ENCODE measurements at regions not wholly inside any gene's neighbourhood (a gene's known extent, or its start where the extent isn't known, plus 50 kb on each side); places are given as distances from the start of the nearest gene placed in this dataset.

GRCh38 chr4:124090021-124090420, 622.5 kb downstream of the ANKRD50 start:
- TF ChIP-seq EZH2phosphoT487 (IDR thresholded peaks at IDR 0.05; ENCODE audit: borderline replicate concordance, low read depth): no peak
- TF ChIP-seq RAD21 (IDR thresholded peaks at IDR 0.05; ENCODE audit: low read length): no peak
- no peak for TF ChIP-seq GATA2 (CRISPR knock-in tag; IDR thresholded peaks at IDR 0.05)
- no peak for TF ChIP-seq YY1 (IDR thresholded peaks at IDR 0.05; ENCODE audit: low read depth)
- no peak for TF ChIP-seq GABPA (IDR thresholded peaks at IDR 0.05; ENCODE audit: low read depth)
- TF ChIP-seq, protein P1, sequence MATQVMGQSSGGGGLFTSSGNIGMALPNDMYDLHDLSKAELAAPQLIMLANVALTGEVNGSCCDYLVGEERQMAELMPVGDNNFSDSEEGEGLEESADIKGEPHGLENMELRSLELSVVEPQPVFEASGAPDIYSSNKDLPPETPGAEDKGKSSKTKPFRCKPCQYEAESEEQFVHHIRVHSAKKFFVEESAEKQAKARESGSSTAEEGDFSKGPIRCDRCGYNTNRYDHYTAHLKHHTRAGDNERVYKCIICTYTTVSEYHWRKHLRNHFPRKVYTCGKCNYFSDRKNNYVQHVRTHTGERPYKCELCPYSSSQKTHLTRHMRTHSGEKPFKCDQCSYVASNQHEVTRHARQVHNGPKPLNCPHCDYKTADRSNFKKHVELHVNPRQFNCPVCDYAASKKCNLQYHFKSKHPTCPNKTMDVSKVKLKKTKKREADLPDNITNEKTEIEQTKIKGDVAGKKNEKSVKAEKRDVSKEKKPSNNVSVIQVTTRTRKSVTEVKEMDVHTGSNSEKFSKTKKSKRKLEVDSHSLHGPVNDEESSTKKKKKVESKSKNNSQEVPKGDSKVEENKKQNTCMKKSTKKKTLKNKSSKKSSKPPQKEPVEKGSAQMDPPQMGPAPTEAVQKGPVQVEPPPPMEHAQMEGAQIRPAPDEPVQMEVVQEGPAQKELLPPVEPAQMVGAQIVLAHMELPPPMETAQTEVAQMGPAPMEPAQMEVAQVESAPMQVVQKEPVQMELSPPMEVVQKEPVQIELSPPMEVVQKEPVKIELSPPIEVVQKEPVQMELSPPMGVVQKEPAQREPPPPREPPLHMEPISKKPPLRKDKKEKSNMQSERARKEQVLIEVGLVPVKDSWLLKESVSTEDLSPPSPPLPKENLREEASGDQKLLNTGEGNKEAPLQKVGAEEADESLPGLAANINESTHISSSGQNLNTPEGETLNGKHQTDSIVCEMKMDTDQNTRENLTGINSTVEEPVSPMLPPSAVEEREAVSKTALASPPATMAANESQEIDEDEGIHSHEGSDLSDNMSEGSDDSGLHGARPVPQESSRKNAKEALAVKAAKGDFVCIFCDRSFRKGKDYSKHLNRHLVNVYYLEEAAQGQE (IDR thresholded peaks at IDR 0.05; ENCODE audit: low read depth, low read length): no peak
- no peak for TF ChIP-seq MEF2A (IDR thresholded peaks at IDR 0.05; ENCODE audit: borderline replicate concordance, low read depth)
- no peak for TF ChIP-seq CHD2 (IDR thresholded peaks at IDR 0.05; ENCODE audit: low read length, partially characterized antibody)
- no peak for TF ChIP-seq TCF12 (IDR thresholded peaks at IDR 0.05)
- TF ChIP-seq JUND (IDR thresholded peaks at IDR 0.05): no peak
- TF ChIP-seq FOSL2 (IDR thresholded peaks at IDR 0.05; ENCODE audit: borderline replicate concordance, low read depth): no peak
- TF ChIP-seq POLR2AphosphoS5 (IDR thresholded peaks at IDR 0.05; ENCODE audit: low read depth, low read length): no peak
- no peak for TF ChIP-seq USF2 (IDR thresholded peaks at IDR 0.05; ENCODE audit: borderline replicate concordance, low read depth, low read length)
- TF ChIP-seq RXRA (IDR thresholded peaks at IDR 0.05; ENCODE audit: borderline replicate concordance, low read depth): no peak
- no peaks in the 10 kb centered on the region for H3K36me3 ChIP-seq (replicated peaks in 1 of 2; ENCODE audit: control insufficient read depth in 1 of 2, insufficient read depth in 2 of 2, low read length in 1 of 2)
- CTCF ChIA-PET: interaction anchor here (1.3 kb wide), 1 partner anchor 11 kb away, joined by 3 read pairs; no protein-coding TSS in a partner anchor
- H3K4me1 ChIP-seq (ENCODE audit: control insufficient read depth in 1 of 2, insufficient read depth in 2 of 2, low read depth in 1 of 2, low read length in 1 of 2): no peaks in the 10 kb centered on the region; a peak in 1 of 4 replicates
- H3K79me2 ChIP-seq (ENCODE audit: insufficient read depth): no peaks in the 10 kb centered on the region
- H3K9me3 ChIP-seq: no peaks in the 10 kb centered on the region
- no peak overlapping the region for H3K4me3 ChIP-seq (ENCODE audit: low read depth in 2 of 2, low read length in 1 of 2)
- no peak overlapping the region for H3K27ac ChIP-seq (ENCODE audit: low read depth in 2 of 2, low read length in 1 of 2)
- no peaks in the 10 kb centered on the region for H3K27me3 ChIP-seq (ENCODE audit: insufficient read depth)
- H3K9ac ChIP-seq: no peak overlapping the region
- POLR2A ChIA-PET: no interaction called here
- no peak overlapping the region for H2AFZ ChIP-seq (ENCODE audit: low read depth)
- DNase-seq: no peak
- no peaks in the 10 kb centered on the region for H3F3A ChIP-seq (replicated peaks; ENCODE audit: insufficient read depth)
- no peak overlapping the region for H3K4me2 ChIP-seq
- H4K20me1 ChIP-seq (ENCODE audit: insufficient read depth): no peaks in the 10 kb centered on the region
- 0 out of 2 replicates have a peak, but pooled peaks cover 3% of the 10 kb centered on the region for H3K9me2 ChIP-seq
- WGBS (ENCODE audit: low lambda C conversion rate): 92% methylated on average over 8 of the region's 8 CpGs

GRCh38 chr4:124092101-124092500, 620.4 kb downstream of the ANKRD50 start:
- Histone ChIP-seq H4K20me1 (ENCODE audit: insufficient read depth) (no peaks in the 10 kb centered on the region), H3K4me1 (ENCODE audit: control insufficient read depth in 1 of 2, insufficient read depth in 2 of 2, low read depth in 1 of 2, low read length in 1 of 2) (no peaks in the 10 kb centered on the region), H3K4me2 (no peak overlapping the region), H2AFZ (ENCODE audit: low read depth) (no peak overlapping the region), H3K4me3 (ENCODE audit: low read depth in 2 of 2, low read length in 1 of 2) (no peak overlapping the region), H3K79me2 (ENCODE audit: insufficient read depth) (no peaks in the 10 kb centered on the region), H3K9ac (no peak overlapping the region), H3K36me3 (replicated peaks in 1 of 2; ENCODE audit: control insufficient read depth in 1 of 2, insufficient read depth in 2 of 2, low read length in 1 of 2) (no peaks in the 10 kb centered on the region), H3K9me2 (0 out of 2 replicates have a peak, but pooled peaks cover 3% of the 10 kb centered on the region), H3F3A (replicated peaks; ENCODE audit: insufficient read depth) (no peaks in the 10 kb centered on the region), H3K27ac (ENCODE audit: low read depth in 2 of 2, low read length in 1 of 2) (no peak overlapping the region), H3K9me3 (no peaks in the 10 kb centered on the region), H3K27me3 (ENCODE audit: insufficient read depth) (no peaks in the 10 kb centered on the region)
- ChIA-PET POLR2A (no interaction called here), CTCF (no interaction called here)
- TF ChIP-seq TAF1 (IDR thresholded peaks at IDR 0.05; ENCODE audit: borderline replicate concordance, low read depth, low read length): no peak
- TF ChIP-seq RFX5 (IDR thresholded peaks at IDR 0.05; ENCODE audit: low read length): no peak
- no peak for TF ChIP-seq YY1 (IDR thresholded peaks at IDR 0.05; ENCODE audit: low read depth)
- DNase-seq: no peak

All from SK-N-SH (cell line).